ENCODE measurements at regions not wholly inside any gene's neighbourhood (a gene's known extent, or its start where the extent isn't known, plus 50 kb on each side); places are given as distances from the start of the nearest gene placed in this dataset.

DNA sequence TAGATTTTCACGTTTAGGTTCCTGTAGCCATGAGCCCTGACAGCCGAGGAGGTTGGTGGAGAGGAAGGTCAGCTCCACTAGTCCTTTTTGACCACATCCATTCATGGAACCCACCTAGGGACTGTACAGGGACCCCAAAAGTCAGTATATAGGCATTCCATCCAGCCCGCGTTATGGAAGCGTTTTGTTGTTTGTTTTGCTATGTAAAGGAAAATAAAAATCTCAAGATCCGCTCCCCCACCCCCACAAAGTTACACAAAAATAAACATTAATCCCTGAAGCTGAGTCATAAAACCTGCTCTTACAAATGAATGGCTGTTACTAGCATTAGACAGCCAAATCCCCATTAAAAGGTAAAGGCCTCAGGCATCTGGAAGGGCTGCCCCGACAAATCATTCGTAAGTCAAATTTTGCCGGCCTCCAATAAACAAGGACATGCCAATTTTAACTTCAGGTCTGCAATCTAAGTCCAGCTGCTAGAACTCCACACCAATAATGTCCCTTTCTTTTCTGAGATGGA lies 292.9 kb downstream of the MED10 start:
- no peaks in the 10 kb centered on the region for H3K36me3 ChIP-seq (ENCODE audit: control insufficient read depth in 2 of 2, insufficient read depth in 2 of 2, low read length in 2 of 2)
- no peak overlapping the region for H3K9ac ChIP-seq (ENCODE audit: low read depth in 1 of 2, low read length in 2 of 2)
- no peaks in the 10 kb centered on the region for H3K27me3 ChIP-seq (ENCODE audit: control insufficient read depth in 2 of 2, insufficient read depth in 2 of 2, low read length in 2 of 2)
- H3K4me3 ChIP-seq (ENCODE audit: low read length in 2 of 2), result no peak overlapping the region
- H3K27ac ChIP-seq (ENCODE audit: low read depth in 2 of 2, low read length in 2 of 2), result no peak overlapping the region
- no peaks in the 10 kb centered on the region for H3K4me1 ChIP-seq (ENCODE audit: control insufficient read depth in 2 of 2, insufficient read depth in 2 of 2, low read length in 2 of 2)
- no peaks in the 10 kb centered on the region for H3K9me3 ChIP-seq (ENCODE audit: control insufficient read depth in 2 of 2, low read length in 2 of 2)

DNA sequence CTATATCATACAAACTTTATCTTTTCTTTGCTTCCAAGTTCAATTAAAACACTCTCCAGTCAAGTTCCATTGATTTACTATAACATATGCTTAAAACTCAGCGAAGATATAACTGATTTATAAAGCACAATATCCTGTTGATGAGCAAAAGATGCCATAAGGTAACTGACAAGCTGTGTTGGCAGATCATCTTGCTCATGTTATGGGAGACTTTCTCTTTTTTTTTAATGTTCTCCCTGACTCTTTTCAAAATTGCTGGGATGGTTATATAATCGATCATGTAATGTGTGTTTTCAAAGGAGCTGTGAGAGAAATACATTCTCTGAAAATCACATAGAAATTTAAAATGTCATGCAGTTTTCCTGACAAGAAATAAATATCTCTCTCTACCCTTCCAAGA lies 293.5 kb downstream of the MED10 start:
- H3K9ac ChIP-seq (ENCODE audit: low read depth in 1 of 2, low read length in 2 of 2), result no peak overlapping the region

DNA sequence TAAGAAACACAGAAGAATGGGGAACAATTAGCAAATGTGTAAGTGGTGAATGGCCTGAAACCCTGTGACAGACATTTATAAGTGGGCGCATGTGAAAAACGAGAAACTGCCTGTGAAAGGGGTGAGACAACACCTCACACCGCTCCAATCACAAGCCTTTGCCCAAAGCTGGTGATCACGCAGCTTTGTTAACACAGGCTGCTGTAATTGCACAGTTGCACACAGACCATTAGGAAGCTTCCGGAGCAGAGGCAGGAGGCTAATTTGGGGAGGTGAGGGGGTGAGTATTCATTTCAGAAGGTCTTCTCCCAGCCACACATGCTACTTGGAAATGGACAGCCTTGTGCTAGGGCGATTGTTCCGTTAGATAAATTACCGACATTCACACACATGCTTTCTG lies 294.0 kb downstream of the MED10 start:
- Histone ChIP-seq H3K27ac (ENCODE audit: low read depth in 2 of 2, low read length in 2 of 2) (no peak overlapping the region), H3K4me3 (ENCODE audit: low read length in 2 of 2) (no peak overlapping the region), H3K9ac (ENCODE audit: low read depth in 1 of 2, low read length in 2 of 2) (no peak overlapping the region), H3K4me1 (ENCODE audit: control insufficient read depth in 2 of 2, insufficient read depth in 2 of 2, low read length in 2 of 2) (no peaks in the 10 kb centered on the region), H3K9me3 (ENCODE audit: control insufficient read depth in 2 of 2, low read length in 2 of 2) (no peaks in the 10 kb centered on the region), H3K27me3 (ENCODE audit: control insufficient read depth in 2 of 2, insufficient read depth in 2 of 2, low read length in 2 of 2) (no peaks in the 10 kb centered on the region), H3K36me3 (ENCODE audit: control insufficient read depth in 2 of 2, insufficient read depth in 2 of 2, low read length in 2 of 2) (no peaks in the 10 kb centered on the region)

More for the DNA sequence above, 293.5 kb downstream of the MED10 start:
- no peaks in the 10 kb centered on the region for H3K27me3 ChIP-seq (ENCODE audit: control insufficient read depth in 2 of 2, insufficient read depth in 2 of 2, low read length in 2 of 2)
- no peaks in the 10 kb centered on the region for H3K36me3 ChIP-seq (ENCODE audit: control insufficient read depth in 2 of 2, insufficient read depth in 2 of 2, low read length in 2 of 2)
- H3K4me3 ChIP-seq (ENCODE audit: low read length in 2 of 2), result no peak overlapping the region
- no peaks in the 10 kb centered on the region for H3K9me3 ChIP-seq (ENCODE audit: control insufficient read depth in 2 of 2, low read length in 2 of 2)
- H3K27ac ChIP-seq (ENCODE audit: low read depth in 2 of 2, low read length in 2 of 2), result no peak overlapping the region
- no peaks in the 10 kb centered on the region for H3K4me1 ChIP-seq (ENCODE audit: control insufficient read depth in 2 of 2, insufficient read depth in 2 of 2, low read length in 2 of 2)

DNA sequence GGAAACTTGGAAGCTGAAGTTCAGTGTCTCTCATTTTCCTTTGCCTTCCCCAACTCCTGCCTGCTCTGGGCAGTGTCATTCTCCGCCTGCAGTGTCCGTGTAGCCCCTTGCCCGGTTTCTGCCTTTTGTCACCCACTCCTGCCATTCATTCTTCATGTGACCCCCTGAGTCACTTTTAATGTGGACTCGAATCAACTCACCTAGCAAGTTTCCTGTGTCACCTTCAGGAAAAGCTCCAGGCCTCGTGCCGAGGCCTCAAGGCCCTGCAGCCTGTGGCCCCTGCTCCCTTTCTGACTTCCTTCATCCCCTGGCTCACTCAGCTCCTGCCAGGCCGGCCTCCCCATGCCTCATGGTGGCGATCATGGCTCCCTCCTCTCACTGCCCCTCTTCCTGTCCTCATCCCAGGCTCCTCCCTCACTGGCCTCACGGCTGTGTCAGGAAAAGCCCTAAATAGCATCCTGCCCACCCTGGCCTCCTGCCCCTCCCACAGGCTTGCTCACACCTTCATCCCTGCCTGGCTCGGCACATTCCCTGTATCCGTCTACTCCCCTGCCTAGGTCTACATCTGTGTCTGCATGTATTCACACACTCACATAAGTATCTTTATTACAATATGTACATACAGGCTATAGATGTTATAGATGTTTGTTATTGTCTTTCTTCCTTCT lies 294.9 kb downstream of the MED10 start:
- Histone ChIP-seq H3K9me3 (ENCODE audit: control insufficient read depth in 2 of 2, low read length in 2 of 2) (no peaks in the 10 kb centered on the region), H3K4me3 (ENCODE audit: low read length in 2 of 2) (no peak overlapping the region), H3K27ac (ENCODE audit: low read depth in 2 of 2, low read length in 2 of 2) (no peak overlapping the region), H3K4me1 (ENCODE audit: control insufficient read depth in 2 of 2, insufficient read depth in 2 of 2, low read length in 2 of 2) (no peaks in the 10 kb centered on the region), H3K27me3 (ENCODE audit: control insufficient read depth in 2 of 2, insufficient read depth in 2 of 2, low read length in 2 of 2) (no peaks in the 10 kb centered on the region), H3K9ac (ENCODE audit: low read depth in 1 of 2, low read length in 2 of 2) (no peak overlapping the region), H3K36me3 (ENCODE audit: control insufficient read depth in 2 of 2, insufficient read depth in 2 of 2, low read length in 2 of 2) (no peaks in the 10 kb centered on the region)

DNA sequence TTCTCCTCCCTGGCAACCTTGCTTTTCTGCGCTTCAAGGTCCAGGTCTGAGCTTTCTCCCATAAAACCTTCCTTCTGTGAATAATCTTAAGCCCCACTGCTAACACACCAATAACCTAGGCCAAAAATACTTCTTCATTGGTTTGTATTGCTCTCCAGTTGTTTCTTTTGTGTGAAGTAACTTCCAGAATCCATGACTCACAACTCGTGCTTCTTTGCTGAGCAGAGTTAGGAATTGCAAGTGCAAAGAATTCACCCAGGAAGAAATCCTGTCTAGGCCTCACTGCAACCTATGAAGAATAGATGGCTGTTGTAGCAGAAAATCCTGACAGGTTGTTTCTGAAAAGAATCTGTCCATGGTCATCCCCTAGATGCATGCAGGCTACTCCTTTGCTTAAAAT lies 295.7 kb downstream of the MED10 start:
- no peak overlapping the region for H3K27ac ChIP-seq (ENCODE audit: low read depth in 2 of 2, low read length in 2 of 2)
- no peaks in the 10 kb centered on the region for H3K9me3 ChIP-seq (ENCODE audit: control insufficient read depth in 2 of 2, low read length in 2 of 2)

DNA sequence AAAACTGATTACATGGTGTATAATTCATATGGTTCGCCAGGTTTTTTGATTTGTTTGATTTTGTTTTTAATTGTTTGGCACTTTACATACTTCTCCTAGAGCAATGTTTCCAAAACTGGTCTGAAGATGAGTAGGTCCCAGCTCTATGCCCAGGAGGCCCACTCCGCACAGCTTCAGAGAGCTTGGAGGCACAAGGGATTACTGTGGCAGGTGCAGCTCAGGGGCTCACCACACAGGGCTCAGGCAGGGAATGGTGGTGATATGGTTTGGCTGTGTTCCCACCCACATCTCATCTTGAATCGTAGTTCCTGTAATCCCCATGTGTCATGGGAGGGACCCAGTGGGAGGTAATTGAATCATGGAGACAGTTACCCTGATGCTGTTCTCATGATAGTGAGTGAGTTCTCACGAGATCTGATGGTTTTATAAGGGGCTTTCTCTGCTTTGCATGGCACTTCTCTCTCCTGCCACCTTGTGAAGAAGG lies 296.6 kb downstream of the MED10 start:
- Histone ChIP-seq H3K9ac (ENCODE audit: low read depth in 1 of 2, low read length in 2 of 2) (no peak overlapping the region), H3K27me3 (ENCODE audit: control insufficient read depth in 2 of 2, insufficient read depth in 2 of 2, low read length in 2 of 2) (no peaks in the 10 kb centered on the region), H3K4me3 (ENCODE audit: low read length in 2 of 2) (no peak overlapping the region), H3K4me1 (ENCODE audit: control insufficient read depth in 2 of 2, insufficient read depth in 2 of 2, low read length in 2 of 2) (no peaks in the 10 kb centered on the region), H3K36me3 (ENCODE audit: control insufficient read depth in 2 of 2, insufficient read depth in 2 of 2, low read length in 2 of 2) (no peaks in the 10 kb centered on the region), H3K27ac (ENCODE audit: low read depth in 2 of 2, low read length in 2 of 2) (no peak overlapping the region), H3K9me3 (ENCODE audit: control insufficient read depth in 2 of 2, low read length in 2 of 2) (no peaks in the 10 kb centered on the region)

More for the DNA sequence above, 295.7 kb downstream of the MED10 start:
- Histone ChIP-seq H3K36me3 (ENCODE audit: control insufficient read depth in 2 of 2, insufficient read depth in 2 of 2, low read length in 2 of 2) (no peaks in the 10 kb centered on the region), H3K4me3 (ENCODE audit: low read length in 2 of 2) (no peak overlapping the region), H3K9ac (ENCODE audit: low read depth in 1 of 2, low read length in 2 of 2) (no peak overlapping the region), H3K27me3 (ENCODE audit: control insufficient read depth in 2 of 2, insufficient read depth in 2 of 2, low read length in 2 of 2) (no peaks in the 10 kb centered on the region), H3K4me1 (ENCODE audit: control insufficient read depth in 2 of 2, insufficient read depth in 2 of 2, low read length in 2 of 2) (no peaks in the 10 kb centered on the region)

DNA sequence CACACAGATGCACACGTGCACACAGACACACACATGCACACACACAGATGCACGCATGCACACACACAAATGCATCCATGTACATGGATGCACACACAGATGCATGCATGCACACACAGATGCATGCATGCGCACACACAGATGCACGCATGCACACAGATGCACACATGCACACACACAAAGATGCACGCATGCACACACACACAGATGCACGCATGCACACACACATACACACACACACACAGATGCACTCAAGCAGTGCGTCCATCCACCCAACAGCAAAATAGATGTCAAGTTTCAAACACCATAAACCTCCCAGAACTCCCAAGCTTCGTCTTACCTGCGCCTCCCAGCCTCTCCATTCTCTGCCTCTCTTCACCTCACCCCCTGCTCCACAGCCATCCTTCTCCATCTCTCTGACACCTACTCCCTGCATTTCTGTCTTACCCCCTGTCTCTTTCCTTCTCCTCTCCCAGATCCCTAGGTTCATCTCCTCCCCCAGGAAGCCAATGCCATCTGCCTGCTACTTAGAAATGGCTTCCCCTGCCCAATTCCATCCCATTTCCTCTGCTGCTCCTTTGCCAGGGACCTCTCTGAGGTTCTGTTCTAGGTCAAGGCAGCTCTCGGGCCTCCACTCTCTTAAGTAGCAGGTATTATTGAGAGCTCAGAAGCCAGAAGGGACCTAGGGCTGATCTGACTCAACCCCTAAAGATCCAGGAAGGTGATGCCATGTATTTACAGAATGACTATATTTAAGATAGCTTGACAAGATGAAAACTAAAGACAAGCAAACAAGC lies 297.2 kb downstream of the MED10 start:
- no peaks in the 10 kb centered on the region for H3K9me3 ChIP-seq (ENCODE audit: control insufficient read depth in 2 of 2, low read length in 2 of 2)
- H3K4me1 ChIP-seq (ENCODE audit: control insufficient read depth in 2 of 2, insufficient read depth in 2 of 2, low read length in 2 of 2), result no peaks in the 10 kb centered on the region
- H3K4me3 ChIP-seq (ENCODE audit: low read length in 2 of 2), result no peak overlapping the region
- no peak overlapping the region for H3K27ac ChIP-seq (ENCODE audit: low read depth in 2 of 2, low read length in 2 of 2)
- no peak overlapping the region for H3K9ac ChIP-seq (ENCODE audit: low read depth in 1 of 2, low read length in 2 of 2)
- no peaks in the 10 kb centered on the region for H3K27me3 ChIP-seq (ENCODE audit: control insufficient read depth in 2 of 2, insufficient read depth in 2 of 2, low read length in 2 of 2)
- no peaks in the 10 kb centered on the region for H3K36me3 ChIP-seq (ENCODE audit: control insufficient read depth in 2 of 2, insufficient read depth in 2 of 2, low read length in 2 of 2)

DNA sequence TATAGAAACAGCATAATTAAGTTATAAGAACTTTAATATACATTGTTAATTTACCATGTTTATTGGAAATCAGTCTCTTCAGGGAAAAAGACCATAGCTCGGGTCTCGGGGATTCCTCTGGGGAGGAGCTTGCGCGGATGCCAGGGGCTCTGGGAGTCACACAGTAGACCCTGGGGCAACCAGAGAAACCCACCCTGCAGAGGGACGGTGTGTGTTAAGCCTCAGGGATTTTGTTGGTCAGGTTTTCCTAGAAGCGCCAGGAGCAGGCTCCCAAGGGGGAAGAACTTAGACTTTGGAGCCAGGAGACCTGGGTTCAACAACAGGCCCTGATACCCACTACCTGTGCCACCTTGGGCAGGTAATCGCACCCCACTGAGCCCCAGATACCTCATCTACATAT lies 297.9 kb downstream of the MED10 start:
- H3K27me3 ChIP-seq (ENCODE audit: control insufficient read depth in 2 of 2, insufficient read depth in 2 of 2, low read length in 2 of 2), result no peaks in the 10 kb centered on the region
- no peaks in the 10 kb centered on the region for H3K4me1 ChIP-seq (ENCODE audit: control insufficient read depth in 2 of 2, insufficient read depth in 2 of 2, low read length in 2 of 2)
- H3K9ac ChIP-seq (ENCODE audit: low read depth in 1 of 2, low read length in 2 of 2), result no peak overlapping the region
- no peak overlapping the region for H3K27ac ChIP-seq (ENCODE audit: low read depth in 2 of 2, low read length in 2 of 2)
- H3K36me3 ChIP-seq (ENCODE audit: control insufficient read depth in 2 of 2, insufficient read depth in 2 of 2, low read length in 2 of 2), result no peaks in the 10 kb centered on the region
- H3K9me3 ChIP-seq (ENCODE audit: control insufficient read depth in 2 of 2, low read length in 2 of 2), result no peaks in the 10 kb centered on the region
- H3K4me3 ChIP-seq (ENCODE audit: low read length in 2 of 2), result no peak overlapping the region

DNA sequence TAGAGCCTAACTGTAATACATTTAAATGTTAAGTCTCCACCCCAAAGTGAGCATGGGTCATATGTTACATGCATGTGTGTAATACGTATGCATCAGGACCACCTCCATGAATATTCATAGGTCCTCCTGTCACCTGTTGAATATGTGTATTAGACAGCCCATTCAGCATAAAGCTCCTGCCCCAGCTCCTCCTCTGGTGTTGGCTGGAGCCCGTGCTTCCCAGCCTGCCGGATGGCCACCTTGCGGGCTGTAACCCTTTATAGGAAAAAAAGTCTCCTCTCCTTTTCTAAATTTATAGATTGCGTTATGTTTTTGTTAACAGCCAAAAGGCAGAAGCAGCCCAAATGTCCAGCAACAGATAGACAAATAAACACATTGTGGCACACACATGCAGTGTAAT lies 299.5 kb downstream of the MED10 start:
- Histone ChIP-seq H3K9me3 (ENCODE audit: control insufficient read depth in 2 of 2, low read length in 2 of 2) (no peaks in the 10 kb centered on the region), H3K4me1 (ENCODE audit: control insufficient read depth in 2 of 2, insufficient read depth in 2 of 2, low read length in 2 of 2) (no peaks in the 10 kb centered on the region), H3K27ac (ENCODE audit: low read depth in 2 of 2, low read length in 2 of 2) (no peak overlapping the region), H3K36me3 (ENCODE audit: control insufficient read depth in 2 of 2, insufficient read depth in 2 of 2, low read length in 2 of 2) (no peaks in the 10 kb centered on the region), H3K9ac (ENCODE audit: low read depth in 1 of 2, low read length in 2 of 2) (no peak overlapping the region), H3K4me3 (ENCODE audit: low read length in 2 of 2) (no peak overlapping the region), H3K27me3 (ENCODE audit: control insufficient read depth in 2 of 2, insufficient read depth in 2 of 2, low read length in 2 of 2) (no peaks in the 10 kb centered on the region)

All from mucosa of rectum (tissue), 2 donors.